Mucosa of descending colon (tissue), 3 donors: ENCODE measurements at regions not wholly inside any gene's neighbourhood (a gene's known extent, or its start where the extent isn't known, plus 50 kb on each side); places are given as distances from the start of the nearest gene placed in this dataset.
"Not testable (repeated sequence)": the region's sequence is repeated elsewhere in the genome, so short reads cannot be mapped to it uniquely, and the experiment has no call there.

Experiments used
- ATAC-seq: fragments of 200-7000 bp; cut with Tn5 transposase; one replicate; pipeline ENCODE4 v1.9.1; 2020; ENCODE audit warnings: mild to moderate bottlenecking, moderate library complexity
- DNase-seq, 3 donors: peaks; one replicate each; pipeline ENCODE4 v3.0.0-alpha.2; 2020
- H3K36me3 ChIP-seq: fragments of 200-600 bp; one replicate; pipeline ENCODE4 v1.8.0; 2021; ENCODE audit warnings: low read depth, mild to moderate bottlenecking
- H3K4me1 ChIP-seq: fragments of 200-600 bp; one replicate; pipeline ENCODE4 v1.8.0; 2021; ENCODE audit warnings: low read depth, mild to moderate bottlenecking
- H3K4me3 ChIP-seq: fragments of 200-600 bp; one replicate; pipeline ENCODE4 v1.8.0; 2021; ENCODE audit warnings: mild to moderate bottlenecking
- H3K9me3 ChIP-seq: fragments of 200-600 bp; one replicate; pipeline ENCODE4 v1.8.0; 2021; ENCODE audit warnings: mild to moderate bottlenecking
- intact Hi-C, 2 donors: fragments of 100-400 bp; cut with DNase I in 1 of 2; cut with micrococcal nuclease in 1 of 2; formaldehyde crosslinking; loops; one replicate each; pipeline versions ENCODE4 v1.11.0 to v1.11.1; 2022; cut with DNase I, micrococcal nuclease
- TF ChIP-seq, protein P1 (sequence below): fragments of 200-600 bp; IDR thresholded peaks from one replicate; pipeline ENCODE4 v1.8.0; 2022; ENCODE audit warnings: antibody characterized with exemption, mild to moderate bottlenecking
- donor health status: DM: no; HTN: no; CAD: no; lungs with moderate emphysema.
- donor health status: DM: no; HTN: no; CAD: no.
- donor health status: DM: no; HTN: yes; CAD: no.

GRCh38 chr13:56752636-56753035 lies 388.1 kb upstream of the PRR20A start:
- intact Hi-C loops, result no loop called here

DNA sequence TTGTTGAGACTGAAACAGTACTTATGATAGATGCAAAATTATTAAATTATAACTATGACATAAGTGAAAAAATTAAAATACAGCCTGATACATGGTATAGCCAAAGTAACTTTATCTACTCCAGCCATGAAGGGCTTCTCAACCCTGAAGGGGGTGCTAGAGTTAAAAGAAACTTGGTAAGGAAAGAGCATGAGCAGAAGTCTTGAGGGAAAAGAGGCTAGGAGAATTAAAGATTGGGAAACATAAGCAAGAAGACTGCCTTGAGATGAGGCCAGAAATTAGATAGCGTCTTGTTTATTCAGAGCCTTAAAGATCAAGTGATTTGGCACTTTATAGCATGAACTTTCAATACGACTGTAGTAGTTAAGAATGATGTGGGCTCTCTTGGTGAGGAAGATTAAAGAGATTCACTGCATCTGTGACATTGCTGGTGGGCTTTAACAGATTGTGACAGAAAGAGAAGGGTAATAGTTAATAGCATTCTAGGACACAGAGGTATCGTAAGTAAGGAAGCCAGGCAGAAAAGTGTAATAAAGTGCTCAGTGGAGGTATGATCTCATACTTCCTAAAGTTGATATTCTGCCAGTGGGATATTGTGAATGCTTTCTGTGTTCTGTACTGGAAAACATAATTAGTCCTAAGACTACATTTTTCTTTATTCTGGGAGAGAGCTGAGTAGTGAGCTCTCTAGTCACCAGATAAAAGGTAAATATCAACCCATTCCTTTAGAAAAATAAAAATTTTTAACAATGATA lies 385.4 kb upstream of the PRR20A start:
- H3K4me1 ChIP-seq, result no peaks in the 10 kb centered on the region
- TF ChIP-seq, protein P1, sequence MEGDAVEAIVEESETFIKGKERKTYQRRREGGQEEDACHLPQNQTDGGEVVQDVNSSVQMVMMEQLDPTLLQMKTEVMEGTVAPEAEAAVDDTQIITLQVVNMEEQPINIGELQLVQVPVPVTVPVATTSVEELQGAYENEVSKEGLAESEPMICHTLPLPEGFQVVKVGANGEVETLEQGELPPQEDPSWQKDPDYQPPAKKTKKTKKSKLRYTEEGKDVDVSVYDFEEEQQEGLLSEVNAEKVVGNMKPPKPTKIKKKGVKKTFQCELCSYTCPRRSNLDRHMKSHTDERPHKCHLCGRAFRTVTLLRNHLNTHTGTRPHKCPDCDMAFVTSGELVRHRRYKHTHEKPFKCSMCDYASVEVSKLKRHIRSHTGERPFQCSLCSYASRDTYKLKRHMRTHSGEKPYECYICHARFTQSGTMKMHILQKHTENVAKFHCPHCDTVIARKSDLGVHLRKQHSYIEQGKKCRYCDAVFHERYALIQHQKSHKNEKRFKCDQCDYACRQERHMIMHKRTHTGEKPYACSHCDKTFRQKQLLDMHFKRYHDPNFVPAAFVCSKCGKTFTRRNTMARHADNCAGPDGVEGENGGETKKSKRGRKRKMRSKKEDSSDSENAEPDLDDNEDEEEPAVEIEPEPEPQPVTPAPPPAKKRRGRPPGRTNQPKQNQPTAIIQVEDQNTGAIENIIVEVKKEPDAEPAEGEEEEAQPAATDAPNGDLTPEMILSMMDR, result no peak
- intact Hi-C loops, result no loop called here
- H3K4me3 ChIP-seq, result no peak overlapping the region
- H3K9me3 ChIP-seq, result peaks cover 4% of the 10 kb centered on the region
- no peak for DNase-seq
- ATAC-seq, result no peak
- no peaks in the 10 kb centered on the region for H3K36me3 ChIP-seq

More at GRCh38 chr13:56752636-56753035, 388.1 kb upstream of the PRR20A start:
- DNase-seq (no peak), ATAC-seq (no peak)
- Histone ChIP-seq H3K9me3 (peaks cover 5% of the 10 kb centered on the region), H3K4me3 (no peak overlapping the region), H3K36me3 (no peaks in the 10 kb centered on the region), H3K4me1 (no peaks in the 10 kb centered on the region)
- TF ChIP-seq, protein P1, result no peak

DNA sequence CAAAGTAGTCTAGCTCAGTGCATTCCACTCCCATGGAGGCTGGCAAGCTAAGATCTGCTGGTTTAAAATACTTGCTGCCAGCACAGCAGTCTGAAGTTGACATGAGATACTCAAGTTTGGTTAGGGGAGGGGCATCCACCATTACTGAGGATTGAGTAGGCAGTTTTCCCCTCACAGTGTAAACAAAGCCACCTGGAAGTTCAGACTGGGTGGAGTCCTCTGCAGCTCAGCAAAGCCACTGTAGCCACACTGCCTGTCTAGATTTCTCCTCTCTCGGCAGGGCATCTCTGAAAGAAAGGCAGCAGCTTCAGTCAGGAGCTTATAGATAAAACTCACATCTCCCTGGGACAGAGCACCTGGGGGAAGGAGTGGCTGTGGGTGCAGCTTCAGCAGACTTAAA lies 377.4 kb upstream of the PRR20A start:
- peaks cover 21% of the 10 kb centered on the region for H3K9me3 ChIP-seq
- DNase-seq, H3K4me3 ChIP-seq, H3K36me3 ChIP-seq, intact Hi-C loops, ATAC-seq, H3K4me1 ChIP-seq: not testable (repeated sequence)

GRCh38 chr13:56773148-56773547 lies 367.6 kb upstream of the PRR20A start:
- no peak overlapping the region for H3K4me3 ChIP-seq
- DNase-seq (no peak), ATAC-seq (no peak)
- H3K9me3 ChIP-seq, result no peaks in the 10 kb centered on the region
- intact Hi-C loops, result no loop called here
- H3K4me1 ChIP-seq, result no peaks in the 10 kb centered on the region
- TF ChIP-seq, protein P1, result no peak
- no peaks in the 10 kb centered on the region for H3K36me3 ChIP-seq

DNA sequence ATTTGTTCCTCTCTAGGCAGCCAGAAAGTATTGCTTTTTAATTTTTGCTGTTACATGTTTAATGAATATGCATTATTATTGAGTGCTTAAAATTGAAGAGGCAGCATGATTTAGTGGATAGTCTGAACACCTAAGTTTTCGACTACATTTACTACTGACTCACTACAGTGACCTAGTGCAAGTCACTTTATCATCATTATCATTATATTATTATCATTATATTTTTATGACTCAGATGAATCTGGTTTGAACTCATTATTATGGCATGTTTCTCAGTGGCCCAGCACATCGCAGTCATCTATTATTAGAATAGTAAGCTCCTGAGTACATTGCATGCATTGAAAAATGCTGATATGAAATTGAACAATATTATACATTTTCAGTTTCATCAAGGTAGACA lies 351.2 kb upstream of the PRR20A start:
- intact Hi-C loops, result no loop called here
- ATAC-seq, result no peak

GRCh38 chr13:56837161-56837560 lies 303.6 kb upstream of the PRR20A start:
- Histone ChIP-seq H3K9me3 (peaks cover 8% of the 10 kb centered on the region), H3K36me3 (no peaks in the 10 kb centered on the region), H3K4me3 (no peak overlapping the region), H3K4me1 (no peaks in the 10 kb centered on the region)
- ATAC-seq (no peak), DNase-seq (no peak)
- intact Hi-C loops, result no loop called here
- TF ChIP-seq, protein P1, result no peak

More for the DNA sequence above, 351.2 kb upstream of the PRR20A start:
- no peaks in the 10 kb centered on the region for H3K4me1 ChIP-seq
- DNase-seq, result no peak
- H3K36me3 ChIP-seq, result no peaks in the 10 kb centered on the region
- H3K4me3 ChIP-seq, result no peak overlapping the region
- TF ChIP-seq, protein P1, result no peak
- H3K9me3 ChIP-seq, result peaks cover 6% of the 10 kb centered on the region
